ENCODE measurements at regions not wholly inside any gene's neighbourhood (a gene's known extent, or its start where the extent isn't known, plus 50 kb on each side); places are given as distances from the start of the nearest gene placed in this dataset.

DNA sequence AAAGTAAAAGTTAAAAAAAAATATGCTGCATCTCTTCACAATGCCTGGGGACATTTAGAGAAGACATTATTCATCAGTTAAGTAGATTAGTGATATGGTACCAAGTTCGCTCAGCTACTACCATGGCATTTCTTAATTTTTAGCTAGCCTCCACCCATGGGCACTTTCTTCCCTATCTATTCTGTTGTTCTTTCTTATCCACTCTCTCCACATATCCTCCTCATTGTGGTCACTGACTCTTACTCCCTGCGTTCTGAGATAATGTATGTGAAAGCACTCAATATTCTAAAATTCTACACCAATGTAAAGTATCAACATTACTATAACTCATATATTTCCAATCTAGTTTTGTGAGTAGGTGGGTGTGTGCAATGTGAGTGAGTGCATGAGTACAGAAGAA, 609.7 kb upstream of the DAB2 start:
- TF ChIP-seq HOXB13 (CRISPR knock-in tag; IDR thresholded peaks at IDR 0.05; ENCODE audit: low read depth), result no peak
- no peak for TF ChIP-seq NPAS2 (CRISPR knock-in tag; IDR thresholded peaks at IDR 0.05; ENCODE audit: borderline replicate concordance)
- DNase-seq (ENCODE audit: low read depth in 1 of 2, low spot score in 1 of 2) (no peak), FAIRE-seq (no peak), ATAC-seq (no peak)
- CTCF ChIA-PET, result interaction anchor here (0.9 to 1.6 kb wide), 2 partner anchors 8 to 13 kb away, joined by 3 to 4 read pairs; no protein-coding TSS in a partner anchor
- Histone ChIP-seq H3K4me1 (no peaks in the 10 kb centered on the region), H3K9me3 (no peaks in the 10 kb centered on the region), H3K4me2 (no peak overlapping the region), H3K27ac (no peak overlapping the region), H3K4me3 (no peak overlapping the region)
- WGBS (ENCODE audit: missing lambda C conversion rate), result 64% methylated on average over 2 of the region's 2 CpGs
- POLR2A ChIA-PET, result no interaction called here

DNA sequence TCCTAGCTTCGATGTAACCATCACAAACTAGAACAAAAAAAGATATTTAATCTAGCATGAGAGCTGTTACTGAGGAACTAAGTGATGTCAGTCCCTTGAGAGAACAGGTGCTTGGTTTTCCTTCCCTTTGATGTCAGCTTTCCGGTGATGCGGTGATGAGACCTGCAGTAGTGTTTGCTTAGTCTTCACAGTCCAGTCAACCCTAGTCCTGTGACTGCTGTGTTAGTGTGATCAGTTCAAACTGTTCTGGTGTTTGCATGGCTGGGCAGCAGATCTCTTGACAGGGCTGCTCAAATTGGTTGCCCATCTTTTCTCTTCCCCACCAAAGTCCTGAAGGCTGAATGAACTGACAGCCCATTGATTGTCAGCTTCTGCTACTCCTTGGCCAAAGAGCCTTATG, 608.6 kb upstream of the DAB2 start:
- ChIA-PET CTCF (interaction anchor here (0.9 to 1.6 kb wide), 3 partner anchors 9 to 13 kb away, joined by 3 to 4 read pairs (median 3); no protein-coding TSS in a partner anchor), POLR2A (no interaction called here)
- no peaks in the 10 kb centered on the region for H3K4me1 ChIP-seq
- TF ChIP-seq RAD21 (conservative IDR thresholded peaks at IDR 0.05 in 1 of 2, IDR thresholded peaks at IDR 0.05 in 1 of 2) (no peak), BHLHE40 (IDR thresholded peaks at IDR 0.05; ENCODE audit: low read depth, low read length) (no peak), RNF2 (IDR thresholded peaks at IDR 0.05; ENCODE audit: borderline replicate concordance, low read depth) (no peak), KDM5A (IDR thresholded peaks at IDR 0.05) (no peak), HEYL (CRISPR knock-in tag; IDR thresholded peaks at IDR 0.05) (no peak), KDM1A (IDR thresholded peaks at IDR 0.05; ENCODE audit: low read depth) (no peak)
- H3K4me2 ChIP-seq, result no peak overlapping the region
- 60% methylated on average over 3 of the region's 3 CpGs for WGBS (ENCODE audit: missing lambda C conversion rate)
- H3K4me3 ChIP-seq, result no peak overlapping the region
- H3K27ac ChIP-seq, result no peak overlapping the region
- ATAC-seq (no peak), DNase-seq (ENCODE audit: low read depth in 1 of 2, low spot score in 1 of 2) (no peak), FAIRE-seq (no peak)
- no peaks in the 10 kb centered on the region for H3K9me3 ChIP-seq

DNA sequence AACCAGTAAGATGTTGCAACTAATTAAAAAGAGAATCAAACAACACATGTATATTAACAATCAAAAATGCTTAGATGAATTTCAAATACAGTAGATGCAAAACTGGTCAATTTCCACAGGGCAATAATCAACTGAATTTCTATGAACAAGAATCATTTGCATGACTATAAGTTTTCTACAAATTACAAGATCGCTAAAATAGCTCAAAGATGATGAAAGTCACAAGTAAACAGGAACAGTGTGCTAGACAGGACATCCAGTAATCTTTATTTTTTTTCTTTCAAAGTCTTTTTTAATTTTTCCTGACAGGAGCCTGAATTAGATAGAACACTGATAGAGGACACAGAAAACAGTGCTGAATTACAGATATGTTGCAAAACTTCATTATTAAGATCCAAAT, 608.2 kb upstream of the DAB2 start:
- TF ChIP-seq HEYL (CRISPR knock-in tag; IDR thresholded peaks at IDR 0.05) (no peak), HOXB5 (CRISPR knock-in tag; IDR thresholded peaks at IDR 0.05) (no peak), HOXA7 (CRISPR knock-in tag; IDR thresholded peaks at IDR 0.05) (no peak), JUN (IDR thresholded peaks at IDR 0.05) (no peak), CHD2 (IDR thresholded peaks at IDR 0.05; ENCODE audit: low read length, partially characterized antibody) (no peak)
- TF ChIP-seq, protein P1, sequence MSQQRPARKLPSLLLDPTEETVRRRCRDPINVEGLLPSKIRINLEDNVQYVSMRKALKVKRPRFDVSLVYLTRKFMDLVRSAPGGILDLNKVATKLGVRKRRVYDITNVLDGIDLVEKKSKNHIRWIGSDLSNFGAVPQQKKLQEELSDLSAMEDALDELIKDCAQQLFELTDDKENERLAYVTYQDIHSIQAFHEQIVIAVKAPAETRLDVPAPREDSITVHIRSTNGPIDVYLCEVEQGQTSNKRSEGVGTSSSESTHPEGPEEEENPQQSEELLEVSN (IDR thresholded peaks at IDR 0.05; ENCODE audit: borderline replicate concordance, low read depth), result no peak
- Histone ChIP-seq H3K4me1 (no peaks in the 10 kb centered on the region), H3K4me3 (no peak overlapping the region), H3K27ac (no peak overlapping the region), H3K9me3 (no peaks in the 10 kb centered on the region), H3K4me2 (no peak overlapping the region)
- ATAC-seq (no peak), FAIRE-seq (no peak), DNase-seq (ENCODE audit: low read depth in 1 of 2, low spot score in 1 of 2) (no peak)
- ChIA-PET CTCF (interaction anchor here (1.3 kb wide), 1 partner anchor 12 kb away, joined by 3 read pairs; no protein-coding TSS in a partner anchor), POLR2A (no interaction called here)
- WGBS (ENCODE audit: missing lambda C conversion rate), result 31% methylated on average over 1 of the region's 1 CpG

DNA sequence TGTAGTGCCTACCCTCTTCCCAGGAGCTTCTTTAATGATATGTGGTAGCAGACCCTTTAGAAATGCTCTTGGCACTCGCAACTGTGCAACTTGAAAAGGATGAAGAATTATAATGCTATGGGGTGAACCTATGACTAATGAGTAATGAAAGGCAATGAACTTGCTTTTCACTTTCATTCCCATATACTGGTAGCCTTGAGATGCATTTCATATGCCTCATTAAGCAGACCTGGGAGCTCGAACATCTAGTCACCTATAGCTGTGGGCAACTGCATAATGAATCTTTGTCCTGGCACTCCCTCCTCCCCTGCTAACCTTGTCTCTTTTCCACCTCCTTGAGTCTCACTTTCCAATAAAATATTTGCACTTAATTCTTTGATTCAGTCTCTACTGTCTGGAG, 605.9 kb upstream of the DAB2 start:
- H3K4me3 ChIP-seq, result no peak overlapping the region
- 6% methylated on average over 2 of the region's 2 CpGs for WGBS (ENCODE audit: missing lambda C conversion rate)
- TF ChIP-seq TFCP2L1 (CRISPR knock-in tag; IDR thresholded peaks at IDR 0.05) (no peak), NFE2L2 (conservative IDR thresholded peaks at IDR 0.05; ENCODE audit: low read length) (no peak), CBX2 (IDR thresholded peaks at IDR 0.05; ENCODE audit: borderline replicate concordance, low read depth) (no peak), ESRRA (IDR thresholded peaks at IDR 0.05; ENCODE audit: borderline replicate concordance, low read length) (no peak), GATA3 (IDR thresholded peaks at IDR 0.05; ENCODE audit: borderline replicate concordance) (no peak), RARB (CRISPR knock-in tag; IDR thresholded peaks at IDR 0.05) (no peak), FOSL2 (IDR thresholded peaks at IDR 0.05) (no peak), FOSL2 (CRISPR knock-in tag; IDR thresholded peaks at IDR 0.05) (no peak)
- TF ChIP-seq, protein P2, sequence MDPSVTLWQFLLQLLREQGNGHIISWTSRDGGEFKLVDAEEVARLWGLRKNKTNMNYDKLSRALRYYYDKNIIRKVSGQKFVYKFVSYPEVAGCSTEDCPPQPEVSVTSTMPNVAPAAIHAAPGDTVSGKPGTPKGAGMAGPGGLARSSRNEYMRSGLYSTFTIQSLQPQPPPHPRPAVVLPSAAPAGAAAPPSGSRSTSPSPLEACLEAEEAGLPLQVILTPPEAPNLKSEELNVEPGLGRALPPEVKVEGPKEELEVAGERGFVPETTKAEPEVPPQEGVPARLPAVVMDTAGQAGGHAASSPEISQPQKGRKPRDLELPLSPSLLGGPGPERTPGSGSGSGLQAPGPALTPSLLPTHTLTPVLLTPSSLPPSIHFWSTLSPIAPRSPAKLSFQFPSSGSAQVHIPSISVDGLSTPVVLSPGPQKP (IDR thresholded peaks at IDR 0.05; ENCODE audit: low read depth, low read length), result no peak
- TF ChIP-seq, protein P3, sequence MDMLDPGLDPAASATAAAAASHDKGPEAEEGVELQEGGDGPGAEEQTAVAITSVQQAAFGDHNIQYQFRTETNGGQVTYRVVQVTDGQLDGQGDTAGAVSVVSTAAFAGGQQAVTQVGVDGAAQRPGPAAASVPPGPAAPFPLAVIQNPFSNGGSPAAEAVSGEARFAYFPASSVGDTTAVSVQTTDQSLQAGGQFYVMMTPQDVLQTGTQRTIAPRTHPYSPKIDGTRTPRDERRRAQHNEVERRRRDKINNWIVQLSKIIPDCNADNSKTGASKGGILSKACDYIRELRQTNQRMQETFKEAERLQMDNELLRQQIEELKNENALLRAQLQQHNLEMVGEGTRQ (IDR thresholded peaks at IDR 0.05), result no peak
- TF ChIP-seq, protein P4, sequence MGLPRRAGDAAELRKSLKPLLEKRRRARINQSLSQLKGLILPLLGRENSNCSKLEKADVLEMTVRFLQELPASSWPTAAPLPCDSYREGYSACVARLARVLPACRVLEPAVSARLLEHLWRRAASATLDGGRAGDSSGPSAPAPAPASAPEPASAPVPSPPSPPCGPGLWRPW (IDR thresholded peaks at IDR 0.05), result no peak
- ChIA-PET CTCF (no interaction called here), POLR2A (interaction anchor here (0.7 kb wide), 1 partner anchor 725 kb away, joined by 3 read pairs; the partner anchor contains the start of gene TTC33)
- no peak for FAIRE-seq
- ATAC-seq, result no peak
- DNase-seq (ENCODE audit: low read depth in 1 of 2, low spot score in 1 of 2), result no peak
- no peaks in the 10 kb centered on the region for H3K4me1 ChIP-seq
- H3K9me3 ChIP-seq, result no peaks in the 10 kb centered on the region
- H3K27ac ChIP-seq, result no peak overlapping the region
- no peak overlapping the region for H3K4me2 ChIP-seq
